GM23338 (cell line): ENCODE measurements at regions not wholly inside any gene's neighbourhood (a gene's known extent, or its start where the extent isn't known, plus 50 kb on each side); places are given as distances from the start of the nearest gene placed in this dataset.

Source experiments
- ATAC-seq: fragments of 200-7000 bp; cut with Tn5 transposase; 3 replicates; pipeline ENCODE4 v1.9.1; 2020
- DNase-seq: peaks from one replicate; pipeline ENCODE4 v3.0.0-alpha.2; 2015; ENCODE audit warnings: low spot score
- H2AFZ ChIP-seq: fragments of 200-600 bp; sonication (generic); 2 replicates; pipeline ENCODE4 v1.8.0; 2016; ENCODE audit warnings: antibody characterized with exemption, mild to moderate bottlenecking, moderate library complexity
- H3F3A ChIP-seq: fragments of 200-600 bp; sonication (generic); replicated peaks from 2 replicates; pipeline ENCODE4 v1.8.0; 2017; ENCODE audit warnings: antibody characterized with exemption, mixed run types, low read depth
- H3K27ac ChIP-seq: fragments of 200-600 bp; sonication (generic); 2 replicates; pipeline ENCODE4 v1.6.1; 2016; ENCODE audit warnings: low read depth
- H3K27me3 ChIP-seq: fragments of 200-600 bp; sonication (generic); 2 replicates; pipeline ENCODE4 v1.8.0; 2016; ENCODE audit warnings: mild to moderate bottlenecking, mixed run types, moderate library complexity; ENCODE audit not compliant: insufficient read depth
- H3K36me3 ChIP-seq: fragments of 200-600 bp; sonication (generic); 2 replicates; pipeline ENCODE4 v1.8.0; 2016; ENCODE audit warnings: mild to moderate bottlenecking; ENCODE audit not compliant: insufficient read depth
- H3K4me1 ChIP-seq: fragments of 200-600 bp; sonication (generic); 2 replicates; pipeline ENCODE4 v1.8.0; 2016; ENCODE audit warnings: mild to moderate bottlenecking, moderate library complexity; ENCODE audit not compliant: insufficient read depth
- H3K4me2 ChIP-seq: fragments of 200-600 bp; sonication (generic); 2 replicates; pipeline ENCODE4 v1.7.1; 2017; ENCODE audit warnings: mixed run types
- H3K4me3 ChIP-seq: fragments of 200-600 bp; sonication (generic); 2 replicates; pipeline ENCODE4 v1.6.1; 2016; ENCODE audit warnings: mixed run types
- H3K79me2 ChIP-seq: fragments of 200-600 bp; sonication (generic); replicated peaks from 2 replicates; pipeline ENCODE4 v1.8.0; 2017; ENCODE audit warnings: mild to moderate bottlenecking; ENCODE audit not compliant: insufficient read depth
- H3K9me2 ChIP-seq: fragments of 200-600 bp; sonication (generic); 2 replicates; pipeline ENCODE4 v1.8.0; 2017; ENCODE audit not compliant: insufficient read depth
- H4K20me1 ChIP-seq: fragments of 200-600 bp; sonication (generic); replicated peaks from 2 replicates; pipeline ENCODE4 v1.8.0; 2017; ENCODE audit warnings: mild to moderate bottlenecking; ENCODE audit not compliant: insufficient read depth
- H3K27ac Mint-ChIP-seq: 2 replicates; pipeline ENCODE4 v1.8.0; 2020; ENCODE audit warnings: inconsistent platforms, mild to moderate bottlenecking, moderate library complexity, mixed read lengths
- H3K27me3 Mint-ChIP-seq: 3 replicates; pipeline ENCODE4 v1.8.0; 2022; ENCODE audit warnings: low read depth, mild to moderate bottlenecking, moderate library complexity, mixed read lengths, inconsistent platforms; ENCODE audit not compliant: insufficient read depth, poor library complexity
- H3K36me3 Mint-ChIP-seq: 3 replicates; pipeline ENCODE4 v1.8.0; 2021; ENCODE audit warnings: low read depth, mild to moderate bottlenecking, inconsistent platforms, moderate library complexity, mixed read lengths
- H3K4me1 Mint-ChIP-seq: 3 replicates; pipeline ENCODE4 v1.8.0; 2020; ENCODE audit warnings: mild to moderate bottlenecking, inconsistent platforms, mixed read lengths
- H3K4me3 Mint-ChIP-seq: 3 replicates; pipeline ENCODE4 v1.8.0; 2021; ENCODE audit warnings: moderate library complexity, mild to moderate bottlenecking, inconsistent platforms, mixed read lengths
- H3K9me3 Mint-ChIP-seq: 3 replicates; pipeline ENCODE4 v1.8.0; 2020; ENCODE audit warnings: moderate library complexity, mild to moderate bottlenecking, inconsistent platforms, mixed read lengths
- EZH2phosphoT487 ChIP-seq: fragments of 200-600 bp; sonication (generic); IDR thresholded peaks from one replicate; pipeline ENCODE4 v1.8.1; 2018; ENCODE audit warnings: antibody characterized with exemption; ENCODE audit not compliant: unreplicated experiment
- JUNB ChIP-seq: IDR thresholded peaks from one replicate; pipeline ENCODE4 v1.6.1; 2016; ENCODE audit warnings: antibody characterized with exemption; ENCODE audit not compliant: unreplicated experiment
- NANOG ChIP-seq: IDR thresholded peaks from 2 replicates; pipeline ENCODE4 v1.6.1; 2016; ENCODE audit warnings: antibody characterized with exemption, borderline replicate concordance
- STAT1 ChIP-seq: IDR thresholded peaks from one replicate; pipeline ENCODE4 v1.6.1; 2016; ENCODE audit warnings: antibody characterized with exemption; ENCODE audit not compliant: unreplicated experiment
- ZNF331 ChIP-seq: fragments of 250-450 bp; sonication (Bioruptor Pico); IDR thresholded peaks from 2 replicates; pipeline ENCODE4 v1.5.0; 2020; ENCODE audit warnings: low read depth, mild to moderate bottlenecking, moderate library complexity
- TF ChIP-seq, protein P1 (sequence below): fragments of 250-450 bp; sonication (Bioruptor Pico); IDR thresholded peaks from 2 replicates; pipeline ENCODE4 v1.5.0; 2020; ENCODE audit warnings: mild to moderate bottlenecking, moderate library complexity
- TF ChIP-seq, protein P2 (sequence below), 2 experiments: fragments of 200-600 bp in 1 of 2; sonication (generic) in 1 of 2; conservative IDR thresholded peaks; 2 replicates each; pipeline versions ENCODE4 v1.5.1 to v1.6.1; 2016 to 2017; ENCODE audit warnings: antibody characterized with exemption in 2 of 2, low read depth in 2 of 2, mild to moderate bottlenecking in 2 of 2, moderate library complexity in 1 of 2

DNA sequence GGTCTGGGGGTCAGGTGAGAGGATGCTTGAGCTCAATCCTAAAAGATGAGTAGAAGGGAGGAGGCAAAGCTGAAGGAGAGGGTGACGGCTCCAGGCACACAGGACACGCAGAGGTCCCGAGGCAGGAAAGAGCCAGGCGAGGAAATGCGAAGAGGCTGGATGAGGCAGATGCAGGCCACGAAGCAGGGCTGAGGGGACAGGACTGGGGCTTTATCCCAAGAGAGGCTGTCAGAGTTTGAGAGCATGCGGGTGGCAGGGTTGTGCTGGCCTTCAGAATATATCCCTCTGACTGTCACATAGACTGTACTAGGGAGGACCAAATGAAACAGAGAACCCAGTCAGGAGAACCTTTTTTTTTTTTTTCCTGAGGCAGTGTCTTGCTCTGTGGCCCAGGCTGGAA is 100.2 kb downstream of the RMI2 start:
- Histone ChIP-seq H4K20me1 (no peaks in the 10 kb centered on the region), H3K79me2 (no peaks in the 10 kb centered on the region), H3K36me3 (no peaks in the 10 kb centered on the region), H3K27me3 (no peaks in the 10 kb centered on the region), H3F3A (no peaks in the 10 kb centered on the region), H3K4me1 (no peaks in the 10 kb centered on the region), H3K4me2 (no peak overlapping the region), H3K4me3 (no peak overlapping the region), H3K27ac (no peak overlapping the region), H2AFZ (no peak overlapping the region), H3K9me2 (no peaks in the 10 kb centered on the region)
- no peaks in the 10 kb centered on the region for H3K27me3 Mint-ChIP-seq
- no peak for TF ChIP-seq STAT1
- TF ChIP-seq EZH2phosphoT487 = no peak
- TF ChIP-seq JUNB = no peak
- TF ChIP-seq NANOG = no peak
- TF ChIP-seq, protein P1, sequence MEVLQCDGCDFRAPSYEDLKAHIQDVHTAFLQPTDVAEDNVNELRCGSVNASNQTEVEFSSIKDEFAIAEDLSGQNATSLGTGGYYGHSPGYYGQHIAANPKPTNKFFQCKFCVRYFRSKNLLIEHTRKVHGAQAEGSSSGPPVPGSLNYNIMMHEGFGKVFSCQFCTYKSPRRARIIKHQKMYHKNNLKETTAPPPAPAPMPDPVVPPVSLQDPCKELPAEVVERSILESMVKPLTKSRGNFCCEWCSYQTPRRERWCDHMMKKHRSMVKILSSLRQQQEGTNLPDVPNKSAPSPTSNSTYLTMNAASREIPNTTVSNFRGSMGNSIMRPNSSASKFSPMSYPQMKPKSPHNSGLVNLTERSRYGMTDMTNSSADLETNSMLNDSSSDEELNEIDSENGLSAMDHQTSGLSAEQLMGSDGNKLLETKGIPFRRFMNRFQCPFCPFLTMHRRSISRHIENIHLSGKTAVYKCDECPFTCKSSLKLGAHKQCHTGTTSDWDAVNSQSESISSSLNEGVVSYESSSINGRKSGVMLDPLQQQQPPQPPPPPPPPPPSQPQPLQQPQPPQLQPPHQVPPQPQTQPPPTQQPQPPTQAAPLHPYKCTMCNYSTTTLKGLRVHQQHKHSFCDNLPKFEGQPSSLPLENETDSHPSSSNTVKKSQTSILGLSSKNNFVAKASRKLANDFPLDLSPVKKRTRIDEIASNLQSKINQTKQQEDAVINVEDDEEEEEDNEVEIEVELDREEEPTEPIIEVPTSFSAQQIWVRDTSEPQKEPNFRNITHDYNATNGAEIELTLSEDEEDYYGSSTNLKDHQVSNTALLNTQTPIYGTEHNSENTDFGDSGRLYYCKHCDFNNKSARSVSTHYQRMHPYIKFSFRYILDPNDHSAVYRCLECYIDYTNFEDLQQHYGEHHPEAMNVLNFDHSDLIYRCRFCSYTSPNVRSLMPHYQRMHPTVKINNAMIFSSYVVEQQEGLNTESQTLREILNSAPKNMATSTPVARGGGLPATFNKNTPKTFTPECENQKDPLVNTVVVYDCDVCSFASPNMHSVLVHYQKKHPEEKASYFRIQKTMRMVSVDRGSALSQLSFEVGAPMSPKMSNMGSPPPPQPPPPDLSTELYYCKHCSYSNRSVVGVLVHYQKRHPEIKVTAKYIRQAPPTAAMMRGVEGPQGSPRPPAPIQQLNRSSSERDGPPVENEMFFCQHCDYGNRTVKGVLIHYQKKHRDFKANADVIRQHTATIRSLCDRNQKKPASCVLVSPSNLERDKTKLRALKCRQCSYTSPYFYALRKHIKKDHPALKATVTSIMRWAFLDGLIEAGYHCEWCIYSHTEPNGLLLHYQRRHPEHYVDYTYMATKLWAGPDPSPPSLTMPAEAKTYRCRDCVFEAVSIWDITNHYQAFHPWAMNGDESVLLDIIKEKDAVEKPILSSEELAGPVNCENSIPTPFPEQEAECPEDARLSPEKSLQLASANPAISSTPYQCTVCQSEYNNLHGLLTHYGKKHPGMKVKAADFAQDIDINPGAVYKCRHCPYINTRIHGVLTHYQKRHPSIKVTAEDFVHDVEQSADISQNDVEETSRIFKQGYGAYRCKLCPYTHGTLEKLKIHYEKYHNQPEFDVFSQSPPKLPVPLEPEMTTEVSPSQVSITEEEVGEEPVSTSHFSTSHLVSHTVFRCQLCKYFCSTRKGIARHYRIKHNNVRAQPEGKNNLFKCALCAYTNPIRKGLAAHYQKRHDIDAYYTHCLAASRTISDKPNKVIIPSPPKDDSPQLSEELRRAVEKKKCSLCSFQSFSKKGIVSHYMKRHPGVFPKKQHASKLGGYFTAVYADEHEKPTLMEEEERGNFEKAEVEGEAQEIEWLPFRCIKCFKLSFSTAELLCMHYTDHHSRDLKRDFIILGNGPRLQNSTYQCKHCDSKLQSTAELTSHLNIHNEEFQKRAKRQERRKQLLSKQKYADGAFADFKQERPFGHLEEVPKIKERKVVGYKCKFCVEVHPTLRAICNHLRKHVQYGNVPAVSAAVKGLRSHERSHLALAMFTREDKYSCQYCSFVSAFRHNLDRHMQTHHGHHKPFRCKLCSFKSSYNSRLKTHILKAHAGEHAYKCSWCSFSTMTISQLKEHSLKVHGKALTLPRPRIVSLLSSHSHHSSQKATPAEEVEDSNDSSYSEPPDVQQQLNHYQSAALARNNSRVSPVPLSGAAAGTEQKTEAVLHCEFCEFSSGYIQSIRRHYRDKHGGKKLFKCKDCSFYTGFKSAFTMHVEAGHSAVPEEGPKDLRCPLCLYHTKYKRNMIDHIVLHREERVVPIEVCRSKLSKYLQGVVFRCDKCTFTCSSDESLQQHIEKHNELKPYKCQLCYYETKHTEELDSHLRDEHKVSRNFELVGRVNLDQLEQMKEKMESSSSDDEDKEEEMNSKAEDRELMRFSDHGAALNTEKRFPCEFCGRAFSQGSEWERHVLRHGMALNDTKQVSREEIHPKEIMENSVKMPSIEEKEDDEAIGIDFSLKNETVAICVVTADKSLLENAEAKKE (CRISPR knock-in tag) = no peak
- TF ChIP-seq, protein P2, sequence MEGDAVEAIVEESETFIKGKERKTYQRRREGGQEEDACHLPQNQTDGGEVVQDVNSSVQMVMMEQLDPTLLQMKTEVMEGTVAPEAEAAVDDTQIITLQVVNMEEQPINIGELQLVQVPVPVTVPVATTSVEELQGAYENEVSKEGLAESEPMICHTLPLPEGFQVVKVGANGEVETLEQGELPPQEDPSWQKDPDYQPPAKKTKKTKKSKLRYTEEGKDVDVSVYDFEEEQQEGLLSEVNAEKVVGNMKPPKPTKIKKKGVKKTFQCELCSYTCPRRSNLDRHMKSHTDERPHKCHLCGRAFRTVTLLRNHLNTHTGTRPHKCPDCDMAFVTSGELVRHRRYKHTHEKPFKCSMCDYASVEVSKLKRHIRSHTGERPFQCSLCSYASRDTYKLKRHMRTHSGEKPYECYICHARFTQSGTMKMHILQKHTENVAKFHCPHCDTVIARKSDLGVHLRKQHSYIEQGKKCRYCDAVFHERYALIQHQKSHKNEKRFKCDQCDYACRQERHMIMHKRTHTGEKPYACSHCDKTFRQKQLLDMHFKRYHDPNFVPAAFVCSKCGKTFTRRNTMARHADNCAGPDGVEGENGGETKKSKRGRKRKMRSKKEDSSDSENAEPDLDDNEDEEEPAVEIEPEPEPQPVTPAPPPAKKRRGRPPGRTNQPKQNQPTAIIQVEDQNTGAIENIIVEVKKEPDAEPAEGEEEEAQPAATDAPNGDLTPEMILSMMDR (conservative IDR thresholded peaks at IDR 0.05; ENCODE audit: low read depth in 2 of 2) = no peak
- no peak for TF ChIP-seq ZNF331 (CRISPR knock-in tag)
- DNase-seq (no peak), ATAC-seq (no peak)
- peaks cover 4% of the 10 kb centered on the region; the same call in 1 of the 3 replicates for H3K9me3 Mint-ChIP-seq
- H3K4me3 Mint-ChIP-seq = no peak overlapping the region
- no peaks in the 10 kb centered on the region for H3K36me3 Mint-ChIP-seq
- no peak overlapping the region for H3K27ac Mint-ChIP-seq
- no peaks in the 10 kb centered on the region for H3K4me1 Mint-ChIP-seq
